ENCODE measurements at regions not wholly inside any gene's neighbourhood (a gene's known extent, or its start where the extent isn't known, plus 50 kb on each side); places are given as distances from the start of the nearest gene placed in this dataset.

- H3K36me3 Mint-ChIP-seq (ENCODE audit: low read depth) = no peaks in the 10 kb centered on the region
- H3K27ac Mint-ChIP-seq = no peak overlapping the region
- H3K4me3 Mint-ChIP-seq = no peak overlapping the region
- H3K27me3 Mint-ChIP-seq (ENCODE audit: low read depth) = no peaks in the 10 kb centered on the region
- no peaks in the 10 kb centered on the region for H3K9me3 Mint-ChIP-seq
- H3K4me1 Mint-ChIP-seq (ENCODE audit: low read depth) = no peaks in the 10 kb centered on the region
These were observed 86.1 kb upstream of the ARHGAP5 start for GRCh38 chr14:31990926-31991572.

DNA sequence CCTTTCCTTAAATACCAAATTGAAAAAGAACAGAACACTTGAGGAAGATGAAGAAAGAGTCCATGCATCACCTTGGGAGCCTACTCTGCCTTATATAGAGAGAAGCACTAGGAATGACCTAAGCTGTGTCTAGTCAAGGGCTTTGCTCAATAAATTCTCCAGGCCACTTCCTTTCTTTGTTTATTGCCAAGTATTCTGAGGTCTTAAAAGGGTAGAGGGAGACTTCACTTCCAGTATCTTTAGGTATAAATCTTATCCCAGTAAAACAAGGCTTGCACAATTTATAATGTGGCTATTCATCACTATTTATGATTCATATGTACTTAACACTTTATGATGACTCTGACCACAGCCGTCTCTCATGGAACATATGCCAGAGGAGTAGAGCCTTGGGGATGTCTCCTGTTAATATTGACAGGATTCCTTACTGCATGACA lies 85.1 kb upstream of the ARHGAP5 start:
- Mint-ChIP-seq H3K4me3 (no peak overlapping the region), H3K4me1 (ENCODE audit: low read depth) (no peaks in the 10 kb centered on the region), H3K36me3 (ENCODE audit: low read depth) (no peaks in the 10 kb centered on the region), H3K27me3 (ENCODE audit: low read depth) (no peaks in the 10 kb centered on the region), H3K9me3 (no peaks in the 10 kb centered on the region), H3K27ac (no peak overlapping the region)

- no peaks in the 10 kb centered on the region for H3K27me3 Mint-ChIP-seq (ENCODE audit: low read depth)
- H3K9me3 Mint-ChIP-seq = no peaks in the 10 kb centered on the region
- no peak overlapping the region for H3K4me3 Mint-ChIP-seq
- no peaks in the 10 kb centered on the region for H3K36me3 Mint-ChIP-seq (ENCODE audit: low read depth)
- H3K4me1 Mint-ChIP-seq (ENCODE audit: low read depth) = no peaks in the 10 kb centered on the region
- no peak overlapping the region for H3K27ac Mint-ChIP-seq
These were observed 83.6 kb upstream of the ARHGAP5 start for GRCh38 chr14:31993521-31993951.

GRCh38 chr14:31994391-31995033 lies 82.6 kb upstream of the ARHGAP5 start:
- Mint-ChIP-seq H3K4me1 (ENCODE audit: low read depth) (no peaks in the 10 kb centered on the region), H3K27me3 (ENCODE audit: low read depth) (no peaks in the 10 kb centered on the region), H3K4me3 (no peak overlapping the region), H3K36me3 (ENCODE audit: low read depth) (no peaks in the 10 kb centered on the region), H3K9me3 (no peaks in the 10 kb centered on the region), H3K27ac (no peak overlapping the region)

GRCh38 chr14:32003585-32003984 lies 73.5 kb upstream of the ARHGAP5 start:
- Mint-ChIP-seq H3K4me3 (no peak overlapping the region), H3K36me3 (ENCODE audit: low read depth) (no peaks in the 10 kb centered on the region), H3K27me3 (ENCODE audit: low read depth) (no peaks in the 10 kb centered on the region), H3K4me1 (ENCODE audit: low read depth) (no peaks in the 10 kb centered on the region), H3K27ac (no peak overlapping the region), H3K9me3 (no peaks in the 10 kb centered on the region)

DNA sequence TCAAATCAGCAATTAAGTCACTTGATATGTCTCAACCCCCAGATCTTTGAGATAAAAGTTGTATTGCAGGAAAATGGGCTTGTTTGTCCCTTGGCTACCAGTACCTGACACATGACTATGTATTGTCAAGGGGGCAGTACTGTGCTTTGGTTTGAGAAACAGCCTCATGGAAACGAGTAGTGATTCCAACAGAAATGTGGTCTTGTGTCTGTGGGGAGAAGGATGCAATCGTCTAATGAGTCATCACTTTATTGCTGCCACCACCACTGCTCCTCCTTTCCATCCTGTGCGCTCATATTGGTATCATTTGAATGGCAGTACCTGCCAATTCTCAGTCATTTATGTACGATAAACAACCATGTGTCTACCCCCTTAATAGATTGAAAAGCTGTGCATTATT lies 72.8 kb upstream of the ARHGAP5 start:
- Mint-ChIP-seq H3K4me3 (no peak overlapping the region), H3K27me3 (ENCODE audit: low read depth) (peaks cover 3% of the 10 kb centered on the region), H3K9me3 (no peaks in the 10 kb centered on the region), H3K36me3 (ENCODE audit: low read depth) (no peaks in the 10 kb centered on the region), H3K27ac (no peak overlapping the region), H3K4me1 (ENCODE audit: low read depth) (no peaks in the 10 kb centered on the region)

DNA sequence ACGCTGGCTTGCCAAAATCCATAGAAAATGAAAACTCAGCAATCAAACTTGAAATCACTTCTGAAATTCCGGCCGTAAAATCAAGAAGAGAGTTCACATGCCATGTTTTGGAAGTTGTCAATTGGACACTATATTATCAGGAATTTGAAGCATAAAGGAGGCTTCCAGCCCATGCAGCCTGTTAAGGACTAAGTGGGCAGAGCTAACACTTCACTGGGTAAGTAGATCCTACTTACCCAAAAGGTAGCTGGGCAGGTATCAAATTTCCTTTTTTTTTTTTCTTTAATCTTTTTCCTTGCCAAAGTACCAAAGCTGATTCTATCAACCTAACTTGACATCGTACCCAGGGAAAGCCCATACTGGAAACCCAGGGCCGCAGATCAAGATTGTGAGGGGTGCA lies 71.5 kb upstream of the ARHGAP5 start:
- H3K4me1 Mint-ChIP-seq (ENCODE audit: low read depth) = no peaks in the 10 kb centered on the region
- H3K4me3 Mint-ChIP-seq = no peak overlapping the region
- no peaks in the 10 kb centered on the region for H3K36me3 Mint-ChIP-seq (ENCODE audit: low read depth)
- H3K27ac Mint-ChIP-seq = no peak overlapping the region
- no peaks in the 10 kb centered on the region for H3K9me3 Mint-ChIP-seq
- H3K27me3 Mint-ChIP-seq (ENCODE audit: low read depth) = peaks cover 3% of the 10 kb centered on the region

GRCh38 chr14:32006263-32007110 lies 70.6 kb upstream of the ARHGAP5 start:
- Mint-ChIP-seq H3K36me3 (ENCODE audit: low read depth) (no peaks in the 10 kb centered on the region), H3K4me1 (ENCODE audit: low read depth) (no peaks in the 10 kb centered on the region), H3K27me3 (ENCODE audit: low read depth) (peaks cover 9% of the 10 kb centered on the region), H3K4me3 (no peak overlapping the region), H3K27ac (no peak overlapping the region), H3K9me3 (no peaks in the 10 kb centered on the region)

- no peaks in the 10 kb centered on the region for H3K9me3 Mint-ChIP-seq
- peaks cover 9% of the 10 kb centered on the region for H3K27me3 Mint-ChIP-seq (ENCODE audit: low read depth)
- H3K36me3 Mint-ChIP-seq (ENCODE audit: low read depth) = no peaks in the 10 kb centered on the region
- no peaks in the 10 kb centered on the region for H3K4me1 Mint-ChIP-seq (ENCODE audit: low read depth)
- no peak overlapping the region for H3K4me3 Mint-ChIP-seq
- H3K27ac Mint-ChIP-seq = no peak overlapping the region
These were observed 69.2 kb upstream of the ARHGAP5 start for GRCh38 chr14:32007755-32008362.

DNA sequence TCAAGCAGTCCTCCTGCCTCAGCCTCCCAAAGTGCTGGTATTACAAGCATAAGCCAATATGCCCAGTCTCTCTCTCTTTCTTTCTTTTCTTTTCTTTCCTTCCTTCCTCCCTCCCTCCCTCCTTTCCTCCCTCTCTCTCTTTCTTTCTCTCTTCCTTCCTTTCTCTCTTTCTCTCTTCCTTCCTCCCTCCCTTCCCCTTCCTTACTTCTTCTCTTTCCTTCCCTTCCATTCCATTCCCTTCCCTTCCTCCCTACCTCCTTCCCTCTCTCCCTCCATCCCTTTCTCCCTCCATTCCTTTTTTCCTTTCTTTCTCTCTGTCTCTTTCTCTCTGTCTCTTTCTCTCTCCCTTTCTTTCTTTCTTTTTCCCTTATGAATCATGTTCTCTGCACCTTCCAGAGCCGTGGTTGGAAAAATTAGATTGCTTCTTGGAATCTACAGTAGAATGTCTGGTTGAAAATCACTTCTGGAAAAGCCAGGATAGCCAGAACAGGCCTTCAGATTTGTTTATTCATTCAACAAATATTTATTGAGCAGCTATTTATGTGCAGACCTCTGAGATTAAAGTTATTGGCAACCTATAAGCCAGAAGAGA lies 68.4 kb upstream of the ARHGAP5 start:
- Mint-ChIP-seq H3K27me3 (ENCODE audit: low read depth) (peaks cover 9% of the 10 kb centered on the region), H3K9me3 (no peaks in the 10 kb centered on the region), H3K4me1 (ENCODE audit: low read depth) (no peaks in the 10 kb centered on the region), H3K4me3 (no peak overlapping the region), H3K36me3 (ENCODE audit: low read depth) (no peaks in the 10 kb centered on the region), H3K27ac (no peak overlapping the region)

GRCh38 chr14:32009221-32009975 lies 67.7 kb upstream of the ARHGAP5 start:
- Mint-ChIP-seq H3K27ac (no peak overlapping the region), H3K36me3 (ENCODE audit: low read depth) (no peaks in the 10 kb centered on the region), H3K27me3 (ENCODE audit: low read depth) (peaks cover 9% of the 10 kb centered on the region)

DNA sequence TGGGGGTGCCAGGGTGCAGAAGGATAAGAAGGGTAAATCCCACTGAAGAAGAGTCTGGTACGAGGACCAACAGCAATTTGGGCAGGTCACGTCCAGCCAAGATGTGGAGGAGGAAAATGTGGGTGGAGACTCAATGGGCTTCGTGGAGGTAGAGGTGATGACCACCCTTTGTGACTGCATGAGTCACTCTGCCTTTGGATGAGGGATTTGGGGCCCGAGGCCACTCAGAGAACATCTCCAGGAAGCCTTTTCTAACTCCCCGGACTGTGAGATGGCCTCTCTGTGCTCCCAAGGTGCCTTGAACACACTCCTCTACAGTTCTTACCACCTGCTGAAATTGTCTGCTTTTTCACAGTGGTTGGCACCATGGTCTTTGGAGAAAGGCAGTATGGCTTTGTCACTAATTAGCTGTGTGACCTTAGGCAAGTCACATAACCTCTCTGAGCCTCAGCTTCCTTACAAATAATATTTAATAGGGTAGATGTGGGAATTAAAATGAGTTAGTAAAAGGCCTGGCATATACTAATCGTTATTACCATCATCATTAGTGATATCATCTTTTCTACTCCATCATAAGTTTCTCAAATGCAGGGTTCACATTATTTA lies 67.0 kb upstream of the ARHGAP5 start:
- no peak overlapping the region for H3K4me3 Mint-ChIP-seq
- no peak overlapping the region for H3K27ac Mint-ChIP-seq
- no peaks in the 10 kb centered on the region for H3K4me1 Mint-ChIP-seq (ENCODE audit: low read depth)
- no peaks in the 10 kb centered on the region for H3K9me3 Mint-ChIP-seq
- H3K36me3 Mint-ChIP-seq (ENCODE audit: low read depth) = no peaks in the 10 kb centered on the region
- H3K27me3 Mint-ChIP-seq (ENCODE audit: low read depth) = peaks cover 9% of the 10 kb centered on the region

More at GRCh38 chr14:32009221-32009975, 67.7 kb upstream of the ARHGAP5 start:
- Mint-ChIP-seq H3K4me1 (ENCODE audit: low read depth) (no peaks in the 10 kb centered on the region), H3K4me3 (no peak overlapping the region), H3K9me3 (no peaks in the 10 kb centered on the region)

GRCh38 chr14:32010604-32011125 lies 66.4 kb upstream of the ARHGAP5 start:
- Mint-ChIP-seq H3K4me1 (ENCODE audit: low read depth) (no peaks in the 10 kb centered on the region), H3K27me3 (ENCODE audit: low read depth) (peaks cover 9% of the 10 kb centered on the region), H3K9me3 (no peaks in the 10 kb centered on the region), H3K27ac (no peak overlapping the region), H3K36me3 (ENCODE audit: low read depth) (no peaks in the 10 kb centered on the region), H3K4me3 (no peak overlapping the region)

Data from T-helper 1 cell treated with Interleukin-12 subunit alpha and Interleukin-12 subunit beta and Interleukin-4 antibody, amounts not matched to agents 30 μg/mL and 1 μg/mL, for 36 hours (primary cell).